ENCODE measurements at regions not wholly inside any gene's neighbourhood (a gene's known extent, or its start where the extent isn't known, plus 50 kb on each side); places are given as distances from the start of the nearest gene placed in this dataset.

DNA sequence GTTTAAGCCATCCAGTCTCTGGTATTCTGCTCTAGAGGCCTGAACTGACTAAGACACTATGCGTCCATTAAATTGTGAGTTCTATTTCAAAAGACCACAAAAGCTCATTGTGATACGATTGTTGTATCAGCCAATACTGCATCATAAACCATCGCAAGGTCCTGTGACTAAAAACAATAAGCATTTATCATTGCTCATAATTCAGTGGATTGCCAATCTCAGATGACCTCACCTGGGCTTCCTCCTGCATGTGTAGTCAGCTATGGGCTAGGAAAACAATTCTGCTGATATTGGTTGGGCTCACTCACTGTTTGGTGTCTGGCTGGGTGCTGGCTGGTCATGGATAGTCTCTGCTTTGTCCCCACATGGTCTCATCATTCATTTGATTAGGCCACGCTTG, 592.7 kb upstream of the BTBD3 start:
- DNase-seq (ENCODE audit: extremely low read depth, low read depth): no peak

GRCh38 chr20:11328839-11329238, 588.9 kb upstream of the BTBD3 start:
- DNase-seq (ENCODE audit: extremely low read depth, low read depth): no peak

DNA sequence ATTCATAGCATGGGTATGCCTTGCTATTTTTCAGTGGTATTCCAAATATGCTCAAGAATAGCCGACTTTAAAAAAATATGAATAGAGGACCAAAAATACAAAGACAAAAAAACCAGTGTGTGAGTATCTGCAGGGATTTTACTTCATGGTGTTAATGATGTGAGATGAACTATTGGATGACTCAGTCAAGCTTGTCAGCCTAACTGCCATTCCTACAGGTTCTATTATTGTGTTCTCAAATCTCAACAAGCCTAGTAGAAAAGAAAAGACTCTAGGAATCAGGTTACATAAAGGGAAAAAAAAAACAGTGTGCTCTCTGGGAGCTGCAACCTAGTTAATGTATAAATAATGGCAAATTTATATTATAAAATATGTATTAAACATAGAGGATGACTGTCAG, 588.4 kb upstream of the BTBD3 start:
- no peak for DNase-seq (ENCODE audit: extremely low read depth, low read depth)

DNA sequence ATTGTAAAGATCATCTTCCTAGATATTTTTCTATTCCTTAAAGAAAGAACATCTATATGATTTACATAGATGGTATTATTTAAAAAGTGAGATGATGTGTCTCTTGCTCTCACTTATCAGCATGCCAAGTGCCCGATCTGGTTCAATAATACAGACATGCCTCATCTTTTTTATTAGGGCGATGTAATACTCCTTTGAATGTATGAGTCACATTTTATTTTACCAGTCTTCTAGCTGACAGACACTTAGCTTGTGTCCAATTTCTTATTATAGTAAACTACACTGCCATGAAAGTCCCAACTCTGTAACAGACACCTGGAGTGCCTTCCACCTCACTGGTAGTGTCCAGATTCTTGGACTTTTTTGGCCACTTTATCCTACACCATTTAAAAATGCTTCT, 586.6 kb upstream of the BTBD3 start:
- no peak for DNase-seq (ENCODE audit: extremely low read depth, low read depth)

- no peak for DNase-seq (ENCODE audit: extremely low read depth, low read depth)
Measured at GRCh38 chr20:11332381-11332780, 585.3 kb upstream of the BTBD3 start.

- no peak for DNase-seq (ENCODE audit: extremely low read depth, low read depth)
Measured at GRCh38 chr20:11333634-11334033, 584.1 kb upstream of the BTBD3 start.

DNA sequence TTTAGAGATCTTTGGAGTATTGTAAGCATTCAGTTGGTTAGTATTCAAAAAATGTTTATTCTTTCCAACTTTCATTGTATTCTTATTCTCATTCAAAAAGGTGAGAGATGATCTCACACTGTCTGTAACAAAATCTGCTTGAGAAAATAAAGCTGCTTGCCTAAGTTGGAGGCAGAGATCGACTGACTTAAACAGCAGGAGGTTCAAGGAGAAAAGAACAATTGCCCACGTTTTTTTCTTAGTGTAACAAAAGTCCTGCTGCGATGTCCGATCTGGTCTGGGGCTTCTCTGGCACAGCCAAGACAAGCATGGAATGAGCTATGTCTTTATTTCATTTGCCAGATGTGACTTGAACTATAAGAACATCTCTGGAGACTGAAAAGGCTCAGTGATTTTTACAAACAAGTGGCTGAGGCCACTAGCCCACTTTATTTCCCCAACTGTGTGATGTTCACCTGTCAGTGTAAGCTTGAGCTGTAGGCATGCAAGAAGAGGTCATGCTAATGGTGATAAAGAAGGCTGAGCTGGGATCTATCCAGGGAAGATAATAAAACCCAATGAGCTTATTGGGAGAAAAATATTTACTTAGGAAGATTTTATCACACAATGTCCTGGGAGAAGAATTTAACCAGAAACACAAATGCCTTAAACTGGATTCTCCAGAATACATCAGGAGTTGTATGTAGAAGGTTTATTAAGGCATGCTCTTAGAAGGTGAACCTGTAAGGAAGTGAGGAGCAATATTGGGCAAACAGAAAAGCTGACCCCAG, 580.1 kb upstream of the BTBD3 start:
- no peak for DNase-seq (ENCODE audit: extremely low read depth, low read depth)

DNA sequence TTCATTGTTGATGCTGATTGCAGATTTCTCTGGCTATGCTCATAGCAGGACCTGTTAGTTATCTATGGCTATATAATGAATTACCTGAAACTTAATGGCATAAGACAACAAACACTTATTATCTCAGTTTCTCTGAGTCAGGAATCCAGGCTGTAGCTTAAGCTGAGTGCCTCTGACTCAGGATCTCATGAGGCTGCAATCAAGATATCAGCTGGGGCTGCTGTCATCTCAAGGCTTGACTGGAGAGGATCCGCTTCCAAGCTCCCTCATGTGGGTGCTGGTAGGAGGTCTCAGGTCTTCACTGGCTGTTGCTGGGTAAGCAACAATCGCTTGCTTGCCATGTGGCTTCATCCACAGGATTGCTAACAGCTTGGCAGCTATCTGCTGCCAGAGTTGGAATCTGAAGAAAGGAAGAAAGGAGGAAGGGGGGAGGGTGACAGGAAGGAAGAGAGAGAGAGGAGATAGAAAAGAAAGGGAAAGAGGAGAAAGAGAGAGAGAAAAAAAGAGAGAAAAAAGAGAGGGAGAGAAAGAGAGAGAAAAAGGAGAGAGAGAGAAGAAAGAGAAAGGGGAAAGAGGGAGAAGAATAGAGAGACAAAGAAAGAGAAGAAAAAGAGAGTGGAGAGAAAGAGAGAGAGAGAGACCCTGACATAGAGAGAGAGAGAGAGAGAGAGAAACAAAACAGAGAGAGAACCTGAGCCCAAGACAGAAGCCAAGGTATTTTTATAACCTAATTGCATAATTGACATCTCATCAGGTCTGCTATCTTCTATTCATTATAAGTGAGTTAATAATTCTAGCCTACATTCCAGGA, 579.0 kb upstream of the BTBD3 start:
- no peak for DNase-seq (ENCODE audit: extremely low read depth, low read depth)

DNA sequence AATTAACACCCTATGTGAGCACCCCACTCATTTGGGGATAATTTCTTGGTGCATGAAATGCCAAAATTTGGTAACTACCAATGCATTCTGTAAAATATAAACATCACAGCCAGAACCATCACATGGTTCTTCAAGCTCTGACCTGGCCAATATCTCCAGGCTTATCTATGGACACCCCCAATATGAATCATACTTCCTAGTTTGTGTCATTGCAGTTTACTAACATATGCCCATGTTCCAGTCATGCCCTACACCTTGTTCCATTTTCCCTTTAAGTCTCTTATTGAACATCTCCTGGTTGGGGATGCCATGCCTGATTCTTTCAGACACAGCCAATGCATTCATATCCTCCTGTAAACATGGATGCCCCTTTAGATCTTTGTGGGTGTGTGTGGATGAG, 572.8 kb upstream of the BTBD3 start:
- no peak for DNase-seq (ENCODE audit: extremely low read depth, low read depth)

- DNase-seq (ENCODE audit: extremely low read depth, low read depth): no peak
Measured at GRCh38 chr20:11347738-11348137, 570.0 kb upstream of the BTBD3 start.

DNA sequence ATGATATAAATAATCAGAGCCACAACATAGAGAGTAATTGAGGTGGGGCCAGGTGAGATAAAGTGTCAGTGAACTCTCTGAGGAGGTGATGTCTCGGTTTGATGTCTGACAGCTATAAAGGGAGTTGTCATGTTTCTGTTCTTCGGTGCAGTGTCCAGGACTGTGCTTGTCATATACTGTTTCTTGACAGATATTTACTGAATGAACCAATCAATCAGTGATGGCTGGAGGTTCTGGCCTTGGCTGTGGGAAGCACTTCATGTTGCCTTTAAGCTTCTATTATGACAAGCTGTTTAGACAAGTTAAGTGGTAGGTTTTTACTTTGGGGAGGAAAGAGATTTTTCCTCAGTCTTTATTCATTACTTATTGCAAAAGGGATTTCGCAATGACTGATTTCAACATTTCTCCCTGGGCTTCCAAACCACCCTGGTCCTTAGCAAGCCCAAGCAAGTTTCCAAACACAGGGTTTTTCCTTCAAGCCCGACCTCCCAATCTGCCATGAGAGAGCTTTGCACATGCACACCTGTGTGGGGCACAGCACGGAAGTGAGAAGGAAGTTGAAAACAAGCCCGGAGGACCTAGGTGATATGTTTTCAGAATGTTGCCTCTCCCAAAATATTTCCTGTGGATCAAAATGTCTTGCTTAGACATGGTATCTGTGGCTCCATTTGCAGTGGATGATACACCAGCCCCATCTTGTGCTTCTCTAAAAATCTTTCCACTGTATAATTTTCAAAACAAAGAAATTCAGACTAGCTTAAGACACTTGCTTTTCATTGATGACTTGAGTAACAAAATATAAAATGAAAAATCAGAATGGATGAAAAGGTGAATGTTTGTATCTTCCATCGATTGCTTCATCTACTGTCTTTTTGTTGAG, 567.3 kb upstream of the BTBD3 start:
- DNase-seq (ENCODE audit: extremely low read depth, low read depth): no peak

DNA sequence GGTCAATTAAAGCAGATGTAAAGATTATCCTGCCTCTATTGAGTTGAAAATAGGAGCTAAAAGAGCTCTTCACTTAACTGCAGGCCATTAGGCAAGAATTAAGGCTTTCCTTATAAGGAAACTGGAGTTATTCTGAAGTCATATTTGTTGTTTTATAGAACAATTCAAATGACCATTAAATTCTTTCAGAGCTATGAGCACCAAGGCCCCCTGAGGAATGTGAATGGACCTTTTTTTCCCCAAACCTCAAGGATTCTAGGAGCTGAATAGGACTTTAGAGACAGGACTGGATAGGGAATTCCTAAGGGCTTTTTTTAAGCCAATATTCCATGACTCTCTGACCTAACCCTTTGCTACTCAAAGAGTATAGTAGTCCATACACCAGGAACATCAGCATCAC, 565.7 kb upstream of the BTBD3 start:
- DNase-seq (ENCODE audit: extremely low read depth, low read depth): no peak

DNA sequence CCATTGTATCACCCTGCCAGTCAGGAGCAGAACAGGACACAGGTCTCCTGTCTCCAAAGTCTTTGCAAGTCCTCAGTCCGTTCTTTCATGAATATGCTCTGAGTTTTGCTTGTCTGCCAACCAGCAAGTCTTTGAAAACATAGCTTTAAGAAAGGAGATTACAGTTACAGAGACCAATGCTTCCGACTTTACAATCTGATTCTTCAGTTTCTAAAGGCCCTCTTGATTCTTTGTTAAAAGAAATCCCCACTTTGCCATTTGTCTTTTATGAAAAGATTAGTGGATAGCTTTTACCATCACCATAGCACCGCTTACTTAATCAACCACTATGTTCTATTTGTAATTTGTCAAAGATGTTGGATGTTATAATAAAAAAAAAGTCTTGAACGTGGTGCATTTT, 562.8 kb upstream of the BTBD3 start:
- no peak for DNase-seq (ENCODE audit: extremely low read depth, low read depth)

DNA sequence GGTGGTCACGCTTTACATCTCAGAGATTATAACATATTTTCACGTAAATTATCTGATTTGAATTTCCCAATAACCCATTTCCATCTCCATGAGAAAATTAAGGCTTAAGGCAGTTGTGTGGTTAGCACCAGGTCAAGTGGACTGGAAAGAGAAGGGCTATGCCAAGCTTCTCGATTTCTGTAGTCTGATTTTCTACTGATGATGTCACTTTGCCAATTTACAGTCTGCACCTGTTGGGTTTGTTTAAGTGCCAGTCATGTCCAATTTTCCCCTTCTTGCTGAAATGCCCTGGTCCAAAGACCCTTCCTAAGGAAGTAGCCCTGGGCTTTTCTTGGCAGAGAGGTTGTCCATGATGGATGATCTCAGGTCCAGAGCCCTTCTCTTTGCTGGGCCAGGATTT, 562.3 kb upstream of the BTBD3 start:
- no peak for DNase-seq (ENCODE audit: extremely low read depth, low read depth)

- DNase-seq (ENCODE audit: extremely low read depth, low read depth): no peak
Measured at GRCh38 chr20:11356061-11356460, 561.6 kb upstream of the BTBD3 start.

DNA sequence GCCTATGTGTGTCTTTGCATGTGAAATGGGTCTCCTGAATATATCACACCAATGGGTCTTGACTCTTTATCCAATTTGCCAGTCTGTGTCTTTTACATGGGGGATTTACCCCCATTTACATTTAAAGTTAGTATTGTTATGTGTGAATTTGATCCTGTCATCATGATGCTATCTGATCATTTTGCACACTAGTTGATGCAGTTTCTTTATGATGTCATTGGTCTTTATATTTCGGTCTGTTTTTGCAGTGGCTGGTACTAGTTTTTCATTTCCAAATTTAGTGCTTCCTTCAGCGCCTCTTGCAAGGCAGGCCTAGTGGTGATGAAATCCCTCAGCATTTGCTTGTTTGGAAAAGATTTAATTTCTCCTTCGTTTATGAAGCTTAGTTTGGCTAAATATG, 555.2 kb upstream of the BTBD3 start:
- no peak for DNase-seq (ENCODE audit: extremely low read depth, low read depth)

DNA sequence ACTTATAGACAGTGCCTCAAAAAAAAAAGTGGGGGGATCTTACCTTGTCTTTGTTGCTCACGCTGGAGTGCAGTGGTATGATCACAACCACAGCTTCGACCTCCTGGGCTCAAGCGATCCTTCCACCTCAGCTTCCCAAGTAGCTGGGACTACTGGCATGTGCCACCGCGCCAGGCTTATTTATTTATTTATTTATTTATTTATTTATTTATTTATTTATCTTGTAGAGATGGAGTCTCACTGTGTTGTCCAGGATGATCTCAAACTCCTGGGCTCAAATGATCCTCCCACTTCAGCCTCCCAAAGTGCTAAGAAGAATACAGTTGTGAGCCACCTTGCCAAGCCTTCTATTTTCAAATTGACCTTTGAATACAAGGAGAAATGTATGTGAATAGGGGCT, 553.0 kb upstream of the BTBD3 start:
- no peak for DNase-seq (ENCODE audit: extremely low read depth, low read depth)

DNA sequence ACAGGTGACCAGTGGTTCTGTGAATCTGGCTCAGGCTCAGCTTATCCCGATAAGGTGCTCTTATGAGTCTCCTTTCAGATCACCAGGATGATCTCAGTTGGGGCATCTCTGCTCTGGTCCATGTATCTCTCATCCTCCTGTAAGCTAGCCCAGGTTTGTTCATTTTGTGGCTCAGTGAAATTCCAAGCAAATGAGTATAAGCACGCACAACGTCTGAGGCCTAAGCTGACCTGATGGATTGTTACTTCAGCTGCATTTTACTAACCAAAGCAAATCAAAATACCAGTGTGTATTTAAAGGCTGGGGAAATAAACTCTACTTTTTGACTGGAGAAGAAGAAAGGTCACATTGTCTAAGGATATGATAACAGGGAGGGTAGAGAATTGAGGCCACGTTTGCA, 551.0 kb upstream of the BTBD3 start:
- DNase-seq (ENCODE audit: extremely low read depth, low read depth): no peak

DNA sequence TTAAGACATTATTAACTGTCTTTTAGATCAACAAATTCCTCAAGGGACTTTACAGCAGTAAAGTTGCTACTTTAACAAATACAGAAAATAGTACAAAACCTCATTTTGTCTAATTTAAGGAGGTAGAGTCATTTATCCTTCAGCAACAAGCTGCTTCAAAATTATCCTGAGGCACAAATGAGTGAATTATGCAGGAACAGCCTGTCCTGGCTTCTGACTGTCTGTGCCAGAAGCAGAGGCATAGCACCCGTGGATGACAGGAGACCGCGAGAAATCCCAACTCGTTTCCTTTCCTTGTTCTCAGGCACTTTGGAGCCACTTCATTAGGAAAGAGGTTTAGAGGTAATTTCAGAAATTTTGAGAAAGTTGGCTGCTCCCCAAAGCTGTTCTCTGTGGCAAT, 549.2 kb upstream of the BTBD3 start:
- DNase-seq (ENCODE audit: extremely low read depth, low read depth): no peak

GRCh38 chr20:11368965-11369711, 548.6 kb upstream of the BTBD3 start:
- no peak for DNase-seq (ENCODE audit: extremely low read depth, low read depth)

- DNase-seq (ENCODE audit: extremely low read depth, low read depth): no peak
Measured at GRCh38 chr20:11371831-11372230, 545.9 kb upstream of the BTBD3 start.

Measured in NCI-H460 (cell line).